Right ventricle myocardium inferior (tissue), 1 donor: ENCODE measurements at regions not wholly inside any gene's neighbourhood (a gene's known extent, or its start where the extent isn't known, plus 50 kb on each side); places are given as distances from the start of the nearest gene placed in this dataset.

ENCODE experiments used
- ATAC-seq: fragments of 200-7000 bp; cut with Tn5 transposase; one replicate; pipeline ENCODE4 v1.9.1; 2020; ENCODE audit warnings: mild to moderate bottlenecking, moderate library complexity
- DNase-seq: peaks from one replicate; pipeline ENCODE4 v3.0.0; 2021; ENCODE audit errors: missing footprints
- intact Hi-C: fragments of 100-400 bp; cut with DNase I; formaldehyde crosslinking; loops from one replicate; pipeline ENCODE4 v1.11.0; 2022
- donor health status: DM: no; HTN: yes; CAD: no; lungs with severe emphysema.

GRCh38 chr6:2546901-2547300, 203.8 kb downstream of the MYLK4 start:
- intact Hi-C loops = no loop called here
- DNase-seq (no peak), ATAC-seq (no peak)

- DNase-seq (no peak), ATAC-seq (no peak)
- intact Hi-C loops = no loop called here
Measured at GRCh38 chr6:2545383-2546038, 205.2 kb downstream of the MYLK4 start.

- no peak for DNase-seq
- no peak for ATAC-seq
- intact Hi-C loops = no loop called here
Measured at GRCh38 chr6:2543321-2543720, 207.4 kb downstream of the MYLK4 start.

- ATAC-seq (peak; percentile 10), DNase-seq (no peak)
- intact Hi-C loops = no loop called here
Measured at GRCh38 chr6:2542858-2543218, 207.9 kb downstream of the MYLK4 start.

GRCh38 chr6:2542101-2542857, 208.4 kb downstream of the MYLK4 start:
- DNase-seq = no peak
- no peak for ATAC-seq
- intact Hi-C loops = no loop called here

- intact Hi-C loops = no loop called here
- no peak for ATAC-seq
Measured at GRCh38 chr6:2536451-2536850, 214.3 kb downstream of the MYLK4 start.

GRCh38 chr6:2535506-2535905, 215.2 kb downstream of the MYLK4 start:
- DNase-seq (no peak), ATAC-seq (no peak)
- intact Hi-C loops = no loop called here

More at GRCh38 chr6:2536451-2536850, 214.3 kb downstream of the MYLK4 start:
- no peak for DNase-seq

- intact Hi-C loops = no loop called here
- no peak for DNase-seq
- no peak for ATAC-seq
Measured at GRCh38 chr6:2534406-2535042, 216.2 kb downstream of the MYLK4 start.

GRCh38 chr6:2531426-2532215, 219.1 kb downstream of the MYLK4 start:
- DNase-seq (no peak), ATAC-seq (no peak)
- intact Hi-C loops = no loop called here

- intact Hi-C loops = no loop called here
- DNase-seq (no peak), ATAC-seq (no peak)
Measured at GRCh38 chr6:2529211-2529719, 221.5 kb downstream of the MYLK4 start.

- DNase-seq (no peak), ATAC-seq (no peak)
- intact Hi-C loops = no loop called here
Measured at GRCh38 chr6:2528156-2528555, 222.6 kb downstream of the MYLK4 start.

GRCh38 chr6:2526766-2527165, 224.0 kb downstream of the MYLK4 start:
- intact Hi-C loops = no loop called here
- no peak for ATAC-seq
- DNase-seq = no peak

- no peak for ATAC-seq
- intact Hi-C loops = no loop called here
- no peak for DNase-seq
Measured at GRCh38 chr6:2524090-2524489, 226.6 kb downstream of the MYLK4 start.

GRCh38 chr6:2523061-2523460, 227.7 kb downstream of the MYLK4 start:
- DNase-seq = no peak
- intact Hi-C loops = no loop called here
- ATAC-seq = no peak

GRCh38 chr6:2522521-2522920, 228.2 kb downstream of the MYLK4 start:
- no peak for DNase-seq
- no peak for ATAC-seq
- intact Hi-C loops = no loop called here

- ATAC-seq = no peak
- intact Hi-C loops = no loop called here
Measured at GRCh38 chr6:2517855-2518473, 232.8 kb downstream of the MYLK4 start.

GRCh38 chr6:2517401-2517800, 233.3 kb downstream of the MYLK4 start:
- intact Hi-C loops = no loop called here
- no peak for ATAC-seq
- no peak for DNase-seq

More at GRCh38 chr6:2517855-2518473, 232.8 kb downstream of the MYLK4 start:
- DNase-seq = no peak

- intact Hi-C loops = no loop called here
- DNase-seq (no peak), ATAC-seq (no peak)
Measured at GRCh38 chr6:2516059-2516458, 234.7 kb downstream of the MYLK4 start.
